ENCODE measurements at regions not wholly inside any gene's neighbourhood (a gene's known extent, or its start where the extent isn't known, plus 50 kb on each side); places are given as distances from the start of the nearest gene placed in this dataset.

GRCh38 chr11:131295986-131296385 is 74.4 kb upstream of the NTM start:
- TF ChIP-seq CTCF (IDR thresholded peaks at IDR 0.05; ENCODE audit: low read depth, low read length) (no peak), EZH2phosphoT487 (IDR thresholded peaks at IDR 0.05; ENCODE audit: low read depth) (no peak)

All from OCI-LY3 (cell line).